ENCODE measurements at regions not wholly inside any gene's neighbourhood (a gene's known extent, or its start where the extent isn't known, plus 50 kb on each side); places are given as distances from the start of the nearest gene placed in this dataset.
A peak's percentile ranks its signal among the peaks of the same experiment; 100 is the strongest.

DNA sequence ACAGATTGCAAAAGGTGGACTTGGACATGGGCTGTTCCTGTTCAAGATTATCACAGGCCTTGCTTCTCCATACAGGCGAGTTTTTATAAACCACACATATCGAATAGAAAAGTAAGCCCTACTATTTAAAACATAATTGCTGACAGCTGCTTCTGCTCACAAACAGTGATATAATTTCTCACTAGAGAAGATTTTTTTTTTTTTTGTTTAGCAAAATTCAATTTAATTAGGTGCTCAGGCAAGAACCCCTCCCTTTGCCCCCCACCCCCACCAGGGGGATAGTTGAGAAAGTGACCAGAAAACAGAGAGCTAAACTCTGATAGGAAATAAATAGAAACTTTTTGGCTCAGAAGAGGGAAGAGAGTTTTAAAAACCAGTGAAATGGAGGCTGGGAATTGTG is 132.8 kb upstream of the CRY1 start:
- no peak for DNase-seq

DNA sequence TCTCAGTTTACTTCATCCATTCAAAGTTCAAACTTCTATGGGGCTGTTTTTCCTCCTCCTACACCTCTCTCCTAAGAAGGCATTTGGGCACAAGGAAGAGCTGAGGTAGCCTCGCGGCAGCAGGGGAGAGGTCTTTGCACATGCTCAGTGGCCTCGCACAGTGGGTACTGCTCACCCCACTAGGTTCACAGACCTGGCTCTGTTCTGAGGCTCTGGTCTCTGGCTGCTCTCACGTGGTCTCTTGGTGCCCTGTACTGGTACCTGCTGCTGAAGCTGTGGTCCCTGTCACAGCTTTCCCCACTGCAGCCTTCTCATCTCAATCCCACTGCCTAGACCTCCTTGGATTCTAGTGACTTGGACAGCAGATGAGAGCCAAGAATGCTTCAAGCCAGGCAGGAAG is 134.7 kb upstream of the CRY1 start:
- DNase-seq = no peak

DNA sequence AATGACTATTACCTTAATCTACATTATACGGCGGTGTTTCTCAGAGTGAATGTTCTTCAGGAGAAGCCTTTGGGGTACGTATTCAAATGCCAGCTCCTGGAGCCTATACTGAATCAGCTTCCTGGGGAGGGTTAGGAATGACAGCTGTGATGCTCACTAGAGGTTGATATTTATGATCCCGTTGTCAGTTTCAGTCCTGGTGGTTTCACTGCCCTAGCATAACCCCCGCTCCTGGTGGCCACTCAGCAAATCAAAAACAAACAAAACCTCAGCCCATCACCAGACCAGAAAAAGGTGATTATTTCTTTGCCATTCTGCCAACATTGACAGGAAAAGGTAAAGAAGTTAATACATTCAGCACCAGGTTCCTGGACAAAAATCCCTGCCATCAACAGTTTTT is 136.5 kb upstream of the CRY1 start:
- DNase-seq = no peak

DNA sequence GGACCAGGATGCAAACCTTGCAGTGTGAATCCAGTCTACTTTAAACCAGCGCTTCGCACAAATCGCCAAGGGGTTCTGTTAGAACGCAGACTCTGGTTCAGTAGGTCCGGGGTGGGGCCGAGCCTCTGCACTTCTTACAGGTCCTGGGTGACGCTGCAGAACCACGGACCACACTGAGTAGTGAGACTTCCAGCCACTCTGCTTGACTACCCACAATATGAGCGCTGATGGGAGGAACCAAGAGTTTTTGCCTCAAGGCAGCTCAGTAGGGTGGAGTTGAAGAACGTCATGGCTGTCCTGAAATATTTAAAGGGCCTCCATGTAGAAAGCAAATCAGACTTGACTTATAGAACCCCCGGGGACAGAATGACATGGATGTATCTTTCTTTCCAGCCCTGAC is 138.0 kb upstream of the CRY1 start:
- no peak for DNase-seq

DNA sequence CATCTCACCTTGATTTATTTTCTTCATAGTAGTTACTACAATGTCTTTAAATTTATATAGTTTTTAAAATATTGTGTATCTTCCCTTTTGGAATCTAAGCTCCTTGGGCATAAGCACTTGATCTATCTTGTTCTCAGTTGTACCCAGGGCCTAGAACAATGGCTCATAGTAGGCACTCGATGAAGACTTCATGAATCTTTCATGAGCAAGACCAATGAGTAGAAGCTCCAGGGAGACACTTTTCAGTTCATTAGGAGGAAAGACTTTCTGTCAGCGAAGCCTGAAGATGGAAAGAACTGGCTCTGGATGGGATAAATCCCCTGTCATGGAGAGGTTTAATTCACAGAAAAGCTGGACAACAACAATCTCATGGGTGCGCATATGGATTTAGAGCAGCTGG is 140.2 kb upstream of the CRY1 start:
- no peak for DNase-seq

DNA sequence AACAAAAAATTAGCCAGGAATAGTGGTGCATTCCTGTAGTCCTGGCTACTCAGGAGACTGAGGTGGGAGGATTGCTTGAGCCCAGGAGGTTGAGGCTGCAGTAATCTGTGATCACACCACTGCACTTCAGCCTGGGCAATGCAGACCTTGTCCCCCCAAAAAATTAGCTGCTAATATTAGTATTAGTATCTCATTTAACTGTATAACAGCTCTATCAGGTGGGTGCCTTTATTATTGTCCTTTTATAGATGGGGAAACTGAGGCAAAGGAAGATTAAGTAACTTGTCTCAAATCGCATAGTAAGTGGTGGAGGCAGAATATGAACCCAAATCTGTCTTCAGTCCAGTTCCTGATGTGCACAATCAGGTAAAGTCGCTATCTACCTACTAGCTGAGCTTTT is 142.3 kb upstream of the CRY1 start:
- DNase-seq = no peak

DNA sequence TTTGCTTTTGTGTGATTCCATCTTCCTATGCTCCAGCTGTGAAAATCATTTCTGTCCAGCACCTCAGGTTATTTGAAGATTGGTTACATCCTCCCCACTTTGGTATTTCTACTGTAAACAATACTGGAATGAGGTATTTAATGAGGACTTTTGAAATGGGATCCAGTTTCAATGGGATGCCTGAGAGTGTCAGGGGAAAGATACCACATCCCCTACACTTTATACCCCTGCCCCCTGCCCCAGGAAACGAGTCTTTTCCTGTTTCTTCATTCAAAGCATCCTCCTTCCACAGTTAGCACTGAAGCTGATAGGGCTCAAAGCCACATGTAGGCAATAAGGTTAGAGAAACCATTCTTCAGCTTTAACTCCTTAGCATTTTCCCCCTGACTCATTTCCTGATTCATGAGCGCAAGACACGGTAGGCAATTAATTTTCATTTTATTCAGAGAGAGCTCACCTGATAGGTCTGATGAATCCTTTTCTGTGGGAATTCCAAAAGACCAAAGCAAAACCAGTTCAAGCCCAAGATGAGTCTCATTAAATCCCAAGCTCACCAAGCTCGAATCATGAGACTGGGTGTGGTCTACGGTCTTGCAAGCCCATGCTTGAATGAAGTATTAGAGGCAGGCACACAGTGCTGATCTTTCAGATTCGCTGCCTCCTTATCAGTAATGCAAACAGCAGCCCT is 143.6 kb upstream of the CRY1 start:
- no peak for DNase-seq

DNA sequence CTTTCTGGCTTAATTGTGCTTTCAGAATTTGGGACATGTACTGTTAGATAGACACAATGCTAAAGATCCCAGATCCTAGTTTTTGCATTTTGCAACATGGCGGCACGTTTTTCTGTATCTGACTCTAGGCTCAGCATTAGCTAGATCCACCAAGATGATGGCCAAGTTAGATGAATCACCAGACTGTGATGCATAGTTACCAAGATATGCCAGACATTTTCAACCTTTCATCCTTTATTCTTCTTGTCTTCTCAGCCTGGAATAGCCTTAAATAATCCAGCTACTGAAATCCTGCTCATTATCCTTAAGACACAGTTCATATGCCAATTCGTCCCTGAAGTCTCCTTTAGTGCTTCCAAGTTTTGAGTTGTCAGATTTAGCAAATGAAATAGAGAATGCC is 144.9 kb upstream of the CRY1 start:
- DNase-seq = no peak

DNA sequence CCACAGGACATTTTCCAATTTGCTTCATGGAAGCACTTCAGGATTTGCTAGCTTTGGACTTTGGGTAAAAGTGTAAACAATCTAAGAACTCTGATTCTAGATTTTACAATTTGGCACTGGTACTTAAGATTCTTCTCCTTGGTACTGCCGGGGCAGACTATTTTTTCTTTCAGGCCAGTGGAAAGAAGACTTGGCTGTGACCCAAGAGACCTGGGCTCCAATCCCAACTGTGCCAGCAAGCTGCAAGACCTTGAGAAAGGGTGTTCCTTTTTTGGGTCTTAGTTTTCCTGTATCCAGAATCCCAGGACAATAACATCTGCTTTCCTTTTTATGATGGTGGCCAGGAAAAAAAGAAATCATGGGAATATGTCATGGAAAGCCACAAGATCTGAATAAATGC is 148.1 kb upstream of the CRY1 start:
- DNase-seq = peak in 1 of 2 experiments; percentile 12

DNA sequence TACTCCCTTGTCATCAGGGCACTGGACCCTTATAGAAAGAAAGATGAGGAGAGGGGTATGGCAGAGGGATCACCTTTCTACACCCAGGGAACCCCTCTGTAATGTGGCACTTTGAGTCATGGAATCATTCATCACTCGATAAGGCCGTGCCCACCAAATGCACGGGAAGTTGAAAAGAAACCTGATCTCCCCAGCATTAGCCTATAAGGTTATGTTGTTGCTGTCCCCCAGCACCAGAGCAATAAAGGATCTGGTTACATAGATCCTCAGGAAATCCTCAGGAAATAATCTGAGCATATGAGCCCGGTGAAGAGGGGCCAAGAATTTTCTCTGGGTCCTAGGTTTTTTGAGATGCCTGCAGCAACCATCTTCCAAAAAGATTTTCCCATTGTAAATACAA is 148.8 kb upstream of the CRY1 start:
- DNase-seq = peak in 1 of 2 experiments; percentile 20

DNA sequence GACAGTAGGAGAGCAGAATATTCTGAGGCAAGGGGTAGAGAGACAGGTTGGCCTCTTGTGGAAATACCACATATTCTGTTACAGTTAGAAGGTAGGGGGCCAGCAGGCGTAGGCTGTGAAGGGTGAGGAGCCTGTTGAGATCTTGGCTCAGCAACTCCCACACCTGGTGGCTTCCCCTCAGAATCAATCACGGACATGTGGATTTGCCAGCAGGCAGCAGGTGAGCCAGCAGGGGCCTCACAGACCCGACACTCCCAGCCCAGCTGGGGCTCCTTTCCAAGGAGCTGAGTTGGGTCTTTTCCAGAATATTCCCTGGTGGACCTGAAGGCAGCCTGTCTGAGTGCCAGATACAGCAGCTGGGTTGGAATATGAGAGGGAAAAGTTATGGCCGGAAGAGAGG is 150.0 kb upstream of the CRY1 start:
- peak; percentile 94 to 97 for DNase-seq

DNA sequence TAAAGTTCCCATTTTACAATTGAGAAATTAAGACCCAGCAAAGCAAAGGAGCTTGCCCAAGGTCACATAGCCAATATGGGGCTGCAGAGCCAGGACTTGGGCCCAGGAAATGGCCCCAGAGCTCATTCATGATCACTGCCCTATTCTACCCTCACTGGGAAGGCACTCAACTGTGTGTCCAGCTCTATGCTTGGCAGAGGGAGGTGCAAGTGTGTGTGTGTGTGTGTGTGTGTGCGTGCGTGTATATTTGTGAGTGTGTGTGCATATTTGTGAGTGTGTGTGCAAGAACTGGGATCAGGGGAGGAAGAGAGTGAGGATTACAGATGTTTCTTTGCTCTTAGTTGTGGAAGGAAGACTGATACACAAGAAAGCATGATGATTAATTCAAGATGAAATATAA is 151.2 kb upstream of the CRY1 start:
- DNase-seq = no peak

DNA sequence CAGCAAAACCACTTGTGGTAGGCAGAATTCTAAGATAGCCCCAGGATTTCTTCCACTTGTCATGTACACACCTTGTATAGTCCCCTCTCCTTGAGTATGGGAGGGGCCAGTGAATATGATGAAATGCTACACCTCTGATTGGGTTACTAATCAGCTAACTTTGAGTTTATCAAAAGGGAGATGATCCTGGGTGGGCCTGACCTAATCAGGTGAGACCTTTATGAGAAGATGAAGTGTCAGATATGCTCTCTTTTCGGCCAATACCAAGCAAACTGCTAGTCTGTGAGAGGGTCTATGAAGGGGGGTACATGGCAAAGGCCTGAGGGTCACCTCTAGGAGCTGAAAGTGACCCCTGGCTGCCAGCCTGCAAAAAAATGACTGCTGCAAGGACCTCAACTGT is 154.3 kb upstream of the CRY1 start:
- DNase-seq = no peak

DNA sequence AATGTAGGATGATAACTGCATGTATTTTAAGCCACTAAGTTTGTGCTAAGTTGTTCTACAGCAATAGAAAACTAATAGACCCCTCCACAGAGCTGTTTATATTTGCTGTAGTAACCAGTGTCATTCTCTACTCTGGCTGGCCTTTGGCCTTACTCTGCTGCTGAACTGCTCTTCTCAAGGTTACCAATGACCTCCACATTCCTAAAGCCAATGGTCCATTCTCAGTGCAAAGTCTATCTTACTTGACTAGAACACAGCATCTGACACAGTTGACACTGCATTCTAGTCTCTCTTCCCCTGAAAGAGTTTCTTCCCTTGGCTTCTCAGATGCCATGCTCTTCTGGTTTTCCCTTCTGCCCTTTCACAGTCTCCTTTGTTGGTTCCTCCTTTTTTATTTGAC is 154.8 kb upstream of the CRY1 start:
- DNase-seq = no peak

DNA sequence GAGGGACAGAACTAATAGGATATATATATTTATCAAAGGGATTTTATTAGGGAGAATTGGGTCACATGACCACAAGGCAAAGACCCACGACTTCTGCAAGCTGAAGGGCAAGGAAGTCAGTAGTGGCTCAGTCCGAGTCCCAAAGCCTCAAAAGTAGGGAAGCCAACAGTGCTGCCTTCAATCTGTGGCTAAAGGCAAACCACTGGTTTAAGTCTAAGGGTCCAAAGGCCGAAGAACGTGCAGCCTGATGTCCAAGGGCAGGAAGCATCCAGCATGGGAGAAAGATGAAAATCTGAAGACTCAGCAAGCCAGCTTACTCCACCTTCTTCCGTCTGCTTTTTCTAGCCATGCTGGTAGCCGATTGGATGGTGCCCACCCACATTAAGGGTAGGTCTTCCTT is 157.9 kb upstream of the CRY1 start:
- DNase-seq = no peak

DNA sequence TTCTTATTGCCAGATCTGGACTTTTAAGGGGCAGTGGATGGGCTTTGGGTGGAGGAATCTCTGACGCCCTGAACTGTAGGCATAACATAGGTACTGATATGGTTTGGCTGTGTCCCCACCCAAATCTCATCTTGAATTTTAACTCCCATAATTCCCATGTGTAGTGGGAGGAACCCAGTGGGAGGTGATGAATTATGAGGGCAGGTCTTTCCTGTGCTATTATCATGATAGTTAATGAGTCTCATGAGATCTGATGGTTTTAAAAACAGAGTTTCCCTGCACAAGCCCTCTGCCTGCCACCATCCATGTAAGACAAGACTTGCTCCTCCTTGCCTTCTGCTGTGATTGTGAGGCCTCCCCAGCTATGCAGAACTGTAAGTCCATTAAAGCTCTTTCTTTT is 160.0 kb upstream of the CRY1 start:
- DNase-seq = no peak

DNA sequence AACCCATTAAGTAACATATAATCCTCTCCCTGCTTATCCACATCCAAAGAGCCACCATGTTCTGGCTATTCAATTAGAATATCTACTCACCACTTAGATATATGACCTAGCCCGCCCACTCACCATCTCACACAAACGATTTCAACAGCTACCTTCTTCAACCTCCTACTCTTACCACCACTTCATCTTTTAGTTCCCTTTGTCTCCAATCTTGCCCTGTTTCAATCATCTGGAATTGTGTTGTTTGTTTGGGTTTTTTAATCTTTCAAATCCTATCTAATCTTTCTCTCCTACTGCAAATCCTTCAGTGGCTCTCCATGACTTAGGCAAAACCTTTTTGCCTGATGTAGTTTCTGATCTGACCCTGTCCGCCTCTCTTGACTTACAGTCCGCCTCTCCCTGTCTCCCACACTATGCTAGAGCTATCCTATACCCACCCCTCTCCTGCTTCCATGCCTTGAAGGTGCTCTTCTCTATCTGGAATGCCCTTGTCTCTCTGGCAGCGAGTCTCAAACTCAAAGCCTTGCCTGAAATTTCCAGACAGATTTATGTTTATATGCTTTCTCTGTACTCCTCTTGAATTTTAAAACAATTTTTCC is 161.0 kb upstream of the CRY1 start:
- DNase-seq = no peak

DNA sequence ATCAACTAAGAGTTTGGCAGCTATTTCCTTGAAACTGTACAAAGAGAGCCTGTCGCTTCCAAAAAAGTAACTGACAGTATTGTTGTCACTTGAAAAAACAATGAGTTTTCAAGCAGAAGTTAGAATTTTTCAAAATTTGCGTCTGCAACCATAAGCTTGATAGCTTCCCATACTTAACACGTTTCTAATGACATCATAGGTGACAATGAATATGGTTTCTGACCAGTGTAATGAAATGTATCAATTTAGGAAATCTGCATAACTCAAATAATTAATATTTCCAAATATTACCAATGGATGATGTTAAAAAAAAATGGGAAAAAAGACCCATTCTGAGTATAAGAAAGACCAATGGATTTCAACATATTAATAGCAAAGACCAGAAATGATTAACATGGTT is 165.4 kb upstream of the CRY1 start:
- DNase-seq = no peak

DNA sequence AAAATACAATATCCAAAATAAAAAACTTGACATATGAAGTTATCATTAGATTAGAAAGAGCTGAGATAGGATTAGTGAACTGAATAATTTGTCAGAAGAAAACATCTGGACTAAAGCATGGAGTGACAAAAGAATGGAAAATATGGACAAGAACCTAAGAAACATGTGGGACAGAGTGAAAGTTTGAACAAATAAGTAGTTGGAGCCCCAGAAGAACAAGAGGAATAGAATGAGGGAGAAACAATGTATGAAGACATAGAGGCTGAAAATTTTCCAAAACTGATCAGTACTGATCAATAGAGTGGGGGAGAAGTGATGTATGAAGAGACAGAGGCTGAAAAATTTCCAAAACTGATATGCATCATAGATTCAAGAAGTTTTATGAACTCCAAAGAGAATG is 170.6 kb upstream of the CRY1 start:
- DNase-seq = no peak

DNA sequence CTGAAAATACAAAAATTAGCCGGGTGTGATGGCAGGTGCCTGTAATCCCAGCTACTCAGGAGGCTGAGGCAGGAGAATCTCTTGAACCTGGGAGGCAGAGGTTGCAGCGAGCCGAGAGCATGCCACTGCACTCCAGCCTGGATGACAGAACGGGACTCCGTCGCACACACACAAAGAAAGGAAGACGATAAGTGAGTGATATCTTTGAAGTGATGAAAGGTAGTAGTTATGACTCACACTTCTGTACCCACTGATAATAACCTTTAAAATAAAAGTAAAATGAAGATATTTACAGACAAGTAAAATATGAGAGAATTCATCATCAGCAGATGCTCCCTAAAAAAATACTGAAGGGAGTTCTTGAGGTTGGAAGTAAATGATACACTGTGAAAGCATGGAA is 171.3 kb upstream of the CRY1 start:
- DNase-seq = no peak

DNA sequence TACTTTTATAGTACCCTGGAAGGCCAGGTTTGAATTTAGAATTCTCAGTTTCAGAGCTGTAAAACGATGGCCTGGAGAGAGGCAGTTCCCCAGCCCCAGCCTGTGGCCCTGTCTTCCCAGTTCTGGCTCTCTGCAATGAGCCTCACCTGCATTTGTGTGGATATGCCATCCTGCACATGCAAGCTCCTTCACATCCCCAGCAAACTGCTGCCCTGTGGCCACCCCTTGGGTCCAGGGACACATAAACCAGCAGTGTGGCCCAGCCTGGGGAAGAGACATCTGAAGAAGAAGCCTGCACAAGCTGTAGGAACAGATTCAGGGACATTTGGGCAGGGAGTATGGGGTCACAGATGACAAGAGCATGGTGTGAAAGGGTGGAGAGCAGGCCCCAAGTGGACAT is 174.3 kb upstream of the CRY1 start:
- DNase-seq = no peak

DNA sequence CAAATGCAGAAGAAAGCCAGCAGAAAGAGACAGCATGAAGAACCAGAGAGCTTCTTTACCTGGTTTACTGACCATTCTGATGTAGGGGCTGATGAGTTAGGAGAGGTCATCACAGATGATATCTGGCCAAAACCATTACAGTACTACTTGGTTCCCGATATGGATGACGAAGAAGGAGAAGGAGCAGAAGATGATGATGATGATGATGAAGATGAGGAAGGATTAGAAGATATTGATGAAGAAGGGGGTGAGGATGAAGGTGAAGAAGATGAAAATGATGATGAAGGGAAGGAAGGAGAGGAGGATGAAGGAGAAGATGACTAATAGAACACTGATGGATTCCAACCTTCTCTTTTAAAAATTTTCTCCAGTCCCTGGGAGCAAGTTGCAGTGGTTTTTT is 178.2 kb upstream of the CRY1 start:
- no peak for DNase-seq

DNA sequence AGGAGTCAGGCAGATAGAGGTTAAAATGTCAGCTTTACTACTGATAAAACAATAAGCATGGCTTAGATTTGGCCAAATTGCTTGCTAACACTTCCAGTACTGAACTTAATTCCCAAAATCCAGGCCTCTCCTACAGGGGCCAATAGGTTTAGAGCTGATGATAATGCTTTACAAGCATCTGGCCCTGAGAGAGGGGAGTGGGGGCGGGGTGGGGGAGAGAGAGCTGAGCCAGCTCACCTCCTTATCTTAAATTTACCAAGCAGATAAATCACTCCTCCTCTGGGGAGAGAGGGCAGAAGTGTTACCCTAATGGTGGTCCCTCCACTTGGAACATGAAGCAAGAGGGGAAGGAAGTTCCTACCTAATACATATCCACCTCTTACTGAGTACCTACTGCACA is 182.2 kb upstream of the CRY1 start:
- no peak for DNase-seq

DNA sequence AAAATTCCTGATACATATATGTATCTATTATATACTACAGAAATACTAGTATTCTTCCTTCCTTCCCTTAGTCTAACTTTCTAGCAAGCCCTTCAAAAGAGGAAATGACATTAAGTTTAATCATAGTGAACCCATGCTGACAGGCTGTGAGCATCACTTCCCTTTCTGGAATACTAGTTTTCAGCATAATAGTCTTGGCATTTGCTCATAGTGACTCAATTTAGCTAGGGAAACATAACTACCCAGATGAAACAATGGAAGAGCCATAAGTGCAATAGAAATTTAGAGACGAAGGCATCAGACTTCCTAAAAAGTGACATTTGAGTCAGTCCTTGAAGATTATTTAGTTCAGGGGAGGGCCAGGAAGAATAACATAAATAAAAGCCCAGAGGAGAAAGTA is 184.5 kb upstream of the CRY1 start:
- DNase-seq = no peak

DNA sequence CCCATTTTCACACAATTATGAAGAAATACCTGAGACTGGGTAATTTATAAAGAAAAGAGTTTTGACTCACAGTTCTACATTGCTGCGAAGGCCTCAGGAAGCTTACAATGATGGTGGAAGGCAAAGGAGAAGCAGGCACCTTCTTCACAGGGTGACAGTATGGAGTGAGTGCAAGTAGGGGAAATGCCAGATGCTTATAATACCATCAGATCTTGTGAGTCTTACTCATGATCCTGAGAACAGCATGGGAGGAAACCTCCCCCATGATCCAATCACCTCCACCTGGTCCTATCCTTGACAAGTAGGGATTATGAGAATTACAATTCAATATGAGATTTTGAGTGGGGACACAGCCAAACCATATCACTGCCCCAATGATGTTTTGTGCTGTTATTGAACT is 189.3 kb upstream of the CRY1 start:
- DNase-seq = no peak
